LNCAP (cell line): ENCODE measurements at regions not wholly inside any gene's neighbourhood (a gene's known extent, or its start where the extent isn't known, plus 50 kb on each side); places are given as distances from the start of the nearest gene placed in this dataset.

Experiments
- CTCF ChIP-seq: fragments of 450-650 bp; IDR thresholded peaks from 2 replicates; pipeline ENCODE4 v1.5.1; 2017; ENCODE audit warnings: mild to moderate bottlenecking

- TF ChIP-seq CTCF, result no peak
Measured at GRCh38 chr10:23517155-23517554, 78.3 kb downstream of the OTUD1 start.

- no peak for TF ChIP-seq CTCF
Measured at GRCh38 chr10:23521735-23522134, 82.9 kb downstream of the OTUD1 start.

- TF ChIP-seq CTCF, result no peak
Measured at GRCh38 chr10:23522345-23522744, 83.5 kb downstream of the OTUD1 start.

- no peak for TF ChIP-seq CTCF
Measured at GRCh38 chr10:23523251-23523650, 84.4 kb downstream of the OTUD1 start.

GRCh38 chr10:23525406-23525805, 86.5 kb downstream of the OTUD1 start:
- TF ChIP-seq CTCF, result peak; percentile 54

GRCh38 chr10:23528419-23528818, 89.5 kb downstream of the OTUD1 start:
- no peak for TF ChIP-seq CTCF

- TF ChIP-seq CTCF, result no peak
Measured at GRCh38 chr10:23529625-23530024, 90.8 kb downstream of the OTUD1 start.

- TF ChIP-seq CTCF, result peak; percentile 52
Measured at GRCh38 chr10:23530079-23530478, 91.2 kb downstream of the OTUD1 start.
